ENCODE measurements at regions not wholly inside any gene's neighbourhood (a gene's known extent, or its start where the extent isn't known, plus 50 kb on each side); places are given as distances from the start of the nearest gene placed in this dataset.

- no peak for DNase-seq (ENCODE audit: extremely low spot score)
- POLR2A ChIA-PET: no interaction called here
- no peak for TF ChIP-seq ZNF384 (IDR thresholded peaks at IDR 0.05)
- TF ChIP-seq TARDBP (IDR thresholded peaks at IDR 0.05): no peak
- no peak for TF ChIP-seq LEF1 (IDR thresholded peaks at IDR 0.05; ENCODE audit: borderline replicate concordance)
- TF ChIP-seq FOXM1 (IDR thresholded peaks at IDR 0.05; ENCODE audit: borderline replicate concordance): no peak
- no peak for TF ChIP-seq BHLHE40 (IDR thresholded peaks at IDR 0.05; ENCODE audit: borderline replicate concordance)
- TF ChIP-seq NFRKB (IDR thresholded peaks at IDR 0.05): no peak
- TF ChIP-seq ARNT (IDR thresholded peaks at IDR 0.05): no peak
- TF ChIP-seq FOXA1 (IDR thresholded peaks at IDR 0.05): no peak
- no peak for TF ChIP-seq SP1 (IDR thresholded peaks at IDR 0.05)
- TF ChIP-seq L3MBTL2 (conservative IDR thresholded peaks at IDR 0.05): no peak
- TF ChIP-seq HDGF (IDR thresholded peaks at IDR 0.05; ENCODE audit: borderline replicate concordance): no peak
- CTCF ChIA-PET: no interaction called here
Observed at GRCh38 chr3:30554317-30554690, 52.1 kb upstream of the TGFBR2 start.

- DNase-seq (ENCODE audit: extremely low spot score): no peak
- TF ChIP-seq ELF4 (IDR thresholded peaks at IDR 0.05) (no peak), L3MBTL2 (conservative IDR thresholded peaks at IDR 0.05) (no peak), FOXM1 (IDR thresholded peaks at IDR 0.05; ENCODE audit: borderline replicate concordance) (no peak), CTBP1 (IDR thresholded peaks at IDR 0.05; ENCODE audit: borderline replicate concordance) (no peak), NFRKB (IDR thresholded peaks at IDR 0.05) (no peak), ZNF384 (IDR thresholded peaks at IDR 0.05) (no peak), FOXA1 (IDR thresholded peaks at IDR 0.05) (no peak), ARNT (IDR thresholded peaks at IDR 0.05) (no peak), FOXK2 (IDR thresholded peaks at IDR 0.05) (no peak), TARDBP (IDR thresholded peaks at IDR 0.05) (no peak), SUZ12 (IDR thresholded peaks at IDR 0.05) (no peak), LEF1 (IDR thresholded peaks at IDR 0.05; ENCODE audit: borderline replicate concordance) (no peak)
- ChIA-PET CTCF (interaction anchor here (0.6 kb wide), 2 partner anchors 12 to 192 kb away, joined by 3 read pairs; no protein-coding TSS in a partner anchor), POLR2A (no interaction called here)
Observed at GRCh38 chr3:30555968-30556367, 50.4 kb upstream of the TGFBR2 start.

Measured in HEK293T (cell line).